Naive thymus-derived CD8-positive, alpha-beta T cell (primary cell): ENCODE measurements at regions not wholly inside any gene's neighbourhood (a gene's known extent, or its start where the extent isn't known, plus 50 kb on each side); places are given as distances from the start of the nearest gene placed in this dataset.
"Not testable (repeated sequence)": the region's sequence is repeated elsewhere in the genome, so short reads cannot be mapped to it uniquely, and the experiment has no call there.

Source experiments
- ATAC-seq, 2 donors: fragments of 150-1000 bp; cut with Tn5 transposase in 1 of 2; sonication (Bioruptor Pico), chemical (Tn5 transposase) in 1 of 2; 1 replicate in 1 of 2; 2 replicates in 1 of 2; pipeline ENCODE4 v1.10.0; 2021; ENCODE audit warnings: mild to moderate bottlenecking in 2 of 2, moderate library complexity in 2 of 2
- POLR2A ChIA-PET: fragments of 350-600 bp; sonication (Branson Sonifier 250); formaldehyde crosslinking; loops from one replicate; lab custom pipeline; 2021; ENCODE audit warnings: antibody characterized with exemption; lab: Charles Lee
- DNase-seq, 10 donors: peaks; one replicate each; pipeline versions ENCODE4 v3.0.0 to v3.0.0-alpha.2; 2020 to 2022
- H3K27ac Mint-ChIP-seq, 10 donors: one replicate each; pipeline ENCODE4 v1.8.0; 2020 to 2022; ENCODE audit warnings: mild to moderate bottlenecking in 10 of 10, mixed read lengths in 10 of 10, moderate library complexity in 4 of 10, inconsistent platforms in 1 of 10
- H3K27me3 Mint-ChIP-seq, 5 donors: one replicate each; pipeline ENCODE4 v1.8.0; 2021 to 2022; ENCODE audit warnings: mixed read lengths in 5 of 5
- H3K36me3 Mint-ChIP-seq, 3 donors: one replicate each; pipeline ENCODE4 v1.8.0; 2020 to 2022; ENCODE audit warnings: mixed read lengths in 3 of 3, mild to moderate bottlenecking in 2 of 3, inconsistent platforms in 1 of 3
- H3K4me1 Mint-ChIP-seq, 4 donors: one replicate each; pipeline ENCODE4 v1.8.0; 2021 to 2022; ENCODE audit warnings: mixed read lengths in 4 of 4
- H3K4me3 Mint-ChIP-seq, 10 donors: one replicate each; pipeline ENCODE4 v1.8.0; 2020 to 2022; ENCODE audit warnings: mild to moderate bottlenecking in 10 of 10, mixed read lengths in 10 of 10, moderate library complexity in 6 of 10, inconsistent platforms in 1 of 10
- H3K9me3 Mint-ChIP-seq, 9 donors: one replicate each; pipeline ENCODE4 v1.8.0; 2020 to 2022; ENCODE audit warnings: mixed read lengths in 9 of 9, mild to moderate bottlenecking in 3 of 9, inconsistent platforms in 1 of 9, moderate library complexity in 1 of 9

DNA sequence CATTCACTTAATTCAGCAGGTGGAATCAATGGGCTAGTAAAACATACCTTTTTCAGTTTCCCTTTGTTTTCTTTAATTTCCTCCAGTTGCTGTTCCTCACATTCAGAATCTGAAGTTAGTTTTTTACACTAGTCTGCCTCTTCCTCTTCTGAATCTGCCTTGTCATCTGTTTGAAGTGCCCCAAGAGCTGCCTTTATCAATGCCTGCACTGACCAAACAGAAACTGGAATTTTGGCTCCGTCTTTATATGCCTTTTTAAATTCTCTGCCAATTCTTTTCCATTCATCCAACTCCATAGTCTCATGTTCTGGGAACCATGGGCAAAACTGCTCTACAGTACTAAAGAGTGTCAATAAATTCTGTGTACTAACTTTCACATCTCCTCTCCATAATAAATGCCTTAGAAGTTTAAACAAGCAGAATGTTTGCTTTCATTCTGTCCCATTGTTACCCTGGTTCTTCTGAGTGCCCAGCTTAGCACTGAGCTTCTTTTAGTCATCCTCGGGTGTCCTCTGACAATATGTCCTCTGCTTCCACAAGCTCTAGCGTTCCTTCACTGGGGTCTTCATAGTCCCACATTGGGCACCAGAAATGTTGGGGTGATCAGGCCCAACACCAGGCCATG, 154.2 kb downstream of the ZNF486 start:
- ATAC-seq = no peak
- Mint-ChIP-seq H3K4me3 (no peak overlapping the region), H3K4me1 (no peaks in the 10 kb centered on the region), H3K9me3 (peaks cover 0 to 9% (median 0%) of the 10 kb centered on the region in 9 donors), H3K36me3 (no peaks in the 10 kb centered on the region), H3K27me3 (no peaks in the 10 kb centered on the region), H3K27ac (no peak overlapping the region)
- DNase-seq = no peak
- POLR2A ChIA-PET = no interaction called here

- H3K9me3 Mint-ChIP-seq = peaks cover 0 to 9% (median 0%) of the 10 kb centered on the region in 9 donors
- no peak overlapping the region for H3K27ac Mint-ChIP-seq
- POLR2A ChIA-PET = no interaction called here
- no peaks in the 10 kb centered on the region for H3K36me3 Mint-ChIP-seq
- H3K27me3 Mint-ChIP-seq = no peaks in the 10 kb centered on the region
- H3K4me3 Mint-ChIP-seq = no peak overlapping the region
- DNase-seq (no peak), ATAC-seq (no peak)
- H3K4me1 Mint-ChIP-seq = no peaks in the 10 kb centered on the region
Observed at GRCh38 chr19:20320191-20320590, 153.2 kb downstream of the ZNF486 start.

- Mint-ChIP-seq H3K9me3 (peaks cover 0 to 9% (median 0%) of the 10 kb centered on the region in 9 donors), H3K4me1 (no peaks in the 10 kb centered on the region), H3K4me3 (no peak overlapping the region), H3K36me3 (no peaks in the 10 kb centered on the region), H3K27ac (no peak overlapping the region), H3K27me3 (no peaks in the 10 kb centered on the region)
- DNase-seq (no peak), ATAC-seq (no peak)
- POLR2A ChIA-PET = no interaction called here
Observed at GRCh38 chr19:20318616-20319015, 151.6 kb downstream of the ZNF486 start.

DNA sequence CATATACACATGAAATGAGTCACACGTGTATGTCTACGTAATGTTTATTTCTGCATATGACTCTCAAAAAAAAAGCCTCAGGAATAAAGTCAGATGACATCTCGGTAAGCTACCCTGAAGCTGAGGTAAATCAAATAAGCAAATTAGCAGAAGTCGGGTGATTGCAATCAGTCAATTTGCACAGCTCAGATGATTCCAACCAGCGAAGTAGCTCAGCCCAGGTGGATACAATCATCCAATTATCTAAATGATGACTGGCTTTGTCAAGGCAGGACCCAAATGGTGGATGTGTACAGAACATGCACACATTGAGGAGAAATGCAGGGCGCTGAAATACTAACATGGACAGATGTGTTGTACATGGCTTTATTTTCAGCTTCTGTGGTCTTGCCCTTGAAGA, 148.5 kb downstream of the ZNF486 start:
- no peak for ATAC-seq
- no peaks in the 10 kb centered on the region for H3K4me1 Mint-ChIP-seq
- no peak overlapping the region for H3K4me3 Mint-ChIP-seq
- no peak for DNase-seq
- H3K36me3 Mint-ChIP-seq = no peaks in the 10 kb centered on the region
- POLR2A ChIA-PET = no interaction called here
- no peak overlapping the region for H3K27ac Mint-ChIP-seq
- H3K27me3 Mint-ChIP-seq = no peaks in the 10 kb centered on the region
- peaks cover 0 to 8% (median 4%) of the 10 kb centered on the region in 9 donors for H3K9me3 Mint-ChIP-seq

GRCh38 chr19:20313894-20314293, 146.9 kb downstream of the ZNF486 start:
- Mint-ChIP-seq H3K27ac (no peak overlapping the region), H3K27me3 (no peaks in the 10 kb centered on the region), H3K4me1 (no peaks in the 10 kb centered on the region), H3K9me3 (peaks cover 0 to 12% (median 4%) of the 10 kb centered on the region in 9 donors), H3K4me3 (no peak overlapping the region), H3K36me3 (peaks cover 0 to 6% (median 0%) of the 10 kb centered on the region in 3 donors)
- DNase-seq = no peak
- POLR2A ChIA-PET = no interaction called here
- no peak for ATAC-seq

DNA sequence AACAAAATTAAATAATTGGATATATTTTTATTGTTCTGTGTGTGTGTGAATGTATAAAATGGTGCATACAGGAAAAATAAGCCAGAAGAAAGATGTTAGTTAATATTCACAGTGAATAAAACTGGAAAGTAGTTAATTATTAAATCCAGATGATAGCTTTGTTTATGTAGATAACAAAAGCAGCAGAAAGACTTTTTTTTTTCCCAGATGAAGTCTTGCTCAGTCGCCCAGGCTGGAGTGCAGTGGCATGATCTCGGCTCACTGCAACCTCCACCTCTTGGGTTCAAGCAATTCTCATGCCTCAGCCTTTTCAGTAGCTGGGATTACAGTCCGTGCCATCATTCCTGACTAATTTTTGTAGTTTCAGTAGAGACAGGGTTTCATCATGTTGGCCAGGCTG, 140.1 kb downstream of the ZNF486 start:
- peaks cover 0 to 6% (median 0%) of the 10 kb centered on the region in 3 donors for H3K36me3 Mint-ChIP-seq
- H3K4me3 Mint-ChIP-seq = no peak overlapping the region
- H3K27me3 Mint-ChIP-seq = no peaks in the 10 kb centered on the region
- POLR2A ChIA-PET = no interaction called here
- no peaks in the 10 kb centered on the region for H3K4me1 Mint-ChIP-seq
- DNase-seq (no peak), ATAC-seq (no peak)
- H3K9me3 Mint-ChIP-seq = peaks cover 0 to 12% (median 7%) of the 10 kb centered on the region in 9 donors
- H3K27ac Mint-ChIP-seq = no peak overlapping the region

DNA sequence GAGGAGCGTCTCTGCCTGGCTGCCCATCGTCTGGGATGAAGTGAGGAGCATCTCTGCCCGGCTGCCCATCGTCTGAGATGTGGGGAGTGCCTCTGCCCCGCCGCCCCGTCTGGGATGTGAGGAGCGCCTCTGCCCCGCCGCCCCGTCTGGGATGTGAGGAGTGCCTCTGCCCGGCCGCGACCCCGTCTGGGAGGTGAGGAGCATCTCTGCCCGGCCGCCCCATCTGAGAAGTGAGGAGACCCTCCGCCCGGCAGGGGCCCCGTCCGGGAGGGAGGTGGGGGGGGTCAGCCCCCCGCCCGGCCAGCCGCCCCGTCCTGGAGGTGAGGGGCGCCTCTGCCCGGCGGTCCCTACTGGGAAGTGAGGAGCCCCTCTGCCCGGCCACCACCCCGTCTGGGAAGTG, 129.3 kb downstream of the ZNF486 start:
- H3K4me1 Mint-ChIP-seq, H3K27ac Mint-ChIP-seq, POLR2A ChIA-PET, DNase-seq, ATAC-seq, H3K36me3 Mint-ChIP-seq, H3K27me3 Mint-ChIP-seq, H3K4me3 Mint-ChIP-seq: not testable (repeated sequence)
- peaks cover 0 to 11% (median 0%) of the 10 kb centered on the region in 9 donors for H3K9me3 Mint-ChIP-seq

- Mint-ChIP-seq H3K36me3 (no peaks in the 10 kb centered on the region), H3K27me3 (no peaks in the 10 kb centered on the region), H3K27ac (no peak overlapping the region), H3K4me3 (no peak overlapping the region), H3K4me1 (no peaks in the 10 kb centered on the region), H3K9me3 (peaks cover 0 to 11% (median 0%) of the 10 kb centered on the region in 9 donors)
- no peak for ATAC-seq
- DNase-seq = no peak
- POLR2A ChIA-PET = no interaction called here
Observed at GRCh38 chr19:20294181-20294580, 127.2 kb downstream of the ZNF486 start.

- DNase-seq, H3K4me1 Mint-ChIP-seq, ATAC-seq, H3K27me3 Mint-ChIP-seq, POLR2A ChIA-PET, H3K36me3 Mint-ChIP-seq, H3K4me3 Mint-ChIP-seq: not testable (repeated sequence)
- Mint-ChIP-seq H3K9me3 (peaks cover 0 to 11% (median 0%) of the 10 kb centered on the region in 9 donors), H3K27ac (peak overlapping the region in 1 of 10 donors; percentile 14)
Observed at GRCh38 chr19:20292520-20292919, 125.5 kb downstream of the ZNF486 start.

- DNase-seq (no peak), ATAC-seq (no peak)
- H3K27ac Mint-ChIP-seq = no peak overlapping the region
- POLR2A ChIA-PET = no interaction called here
- no peak overlapping the region for H3K4me3 Mint-ChIP-seq
- H3K27me3 Mint-ChIP-seq = no peaks in the 10 kb centered on the region
- peaks cover 0 to 8% (median 0%) of the 10 kb centered on the region in 3 donors for H3K36me3 Mint-ChIP-seq
- no peaks in the 10 kb centered on the region for H3K4me1 Mint-ChIP-seq
- H3K9me3 Mint-ChIP-seq = peaks cover 0 to 21% (median 2%) of the 10 kb centered on the region in 9 donors
Observed at GRCh38 chr19:20289186-20289585, 122.2 kb downstream of the ZNF486 start.

DNA sequence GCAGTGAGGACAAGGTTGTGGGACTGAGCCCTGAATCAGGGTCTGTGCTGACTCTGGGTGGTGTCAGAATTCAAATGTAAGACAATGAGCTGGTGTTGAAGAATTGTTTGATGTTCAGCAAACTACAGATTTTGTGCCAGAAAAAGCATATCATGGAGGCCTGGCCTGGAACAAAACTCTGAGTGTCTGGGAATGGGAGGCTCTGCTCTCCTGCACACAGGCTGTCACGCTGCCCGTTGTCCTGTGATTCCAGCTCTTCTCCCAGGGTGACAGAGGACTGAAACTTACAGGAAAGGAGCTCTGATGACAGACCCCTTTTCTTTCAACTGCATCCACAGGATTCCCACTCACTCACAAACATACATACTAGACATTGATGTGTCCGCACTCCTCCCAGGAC, 120.1 kb downstream of the ZNF486 start:
- no peak for DNase-seq
- H3K9me3 Mint-ChIP-seq = peaks cover 0 to 29% (median 2%) of the 10 kb centered on the region in 9 donors
- H3K4me3 Mint-ChIP-seq = no peak overlapping the region
- H3K27me3 Mint-ChIP-seq = no peaks in the 10 kb centered on the region
- no peaks in the 10 kb centered on the region for H3K4me1 Mint-ChIP-seq
- POLR2A ChIA-PET = no interaction called here
- peaks cover 0 to 8% (median 0%) of the 10 kb centered on the region in 3 donors for H3K36me3 Mint-ChIP-seq
- no peak for ATAC-seq
- H3K27ac Mint-ChIP-seq = peak overlapping the region in 1 of 10 donors; percentile 23

GRCh38 chr19:20285876-20286275, 118.9 kb downstream of the ZNF486 start:
- H3K4me3 Mint-ChIP-seq, ATAC-seq, POLR2A ChIA-PET, H3K36me3 Mint-ChIP-seq, H3K27me3 Mint-ChIP-seq, H3K27ac Mint-ChIP-seq, DNase-seq, H3K4me1 Mint-ChIP-seq: not testable (repeated sequence)
- H3K9me3 Mint-ChIP-seq = peaks cover 0 to 29% (median 2%) of the 10 kb centered on the region in 9 donors

- no peak overlapping the region for H3K4me3 Mint-ChIP-seq
- ATAC-seq = no peak
- H3K27ac Mint-ChIP-seq = no peak overlapping the region
- no peaks in the 10 kb centered on the region for H3K4me1 Mint-ChIP-seq
- peaks cover 0 to 1% (median 0%) of the 10 kb centered on the region in 3 donors for H3K36me3 Mint-ChIP-seq
- no peak for DNase-seq
- H3K27me3 Mint-ChIP-seq = no peaks in the 10 kb centered on the region
- POLR2A ChIA-PET = no interaction called here
- H3K9me3 Mint-ChIP-seq = peaks cover 0 to 11% (median 0%) of the 10 kb centered on the region in 9 donors
Observed at GRCh38 chr19:20279516-20279915, 112.5 kb downstream of the ZNF486 start.

GRCh38 chr19:20278342-20278741, 111.3 kb downstream of the ZNF486 start:
- peak in 2 of 10 donors; percentile 10 to 67 for DNase-seq
- Mint-ChIP-seq H3K36me3 (no peaks in the 10 kb centered on the region), H3K9me3 (peaks cover 0 to 5% (median 0%) of the 10 kb centered on the region in 9 donors), H3K4me1 (no peaks in the 10 kb centered on the region), H3K27me3 (peaks cover 0 to 1% (median 0%) of the 10 kb centered on the region in 5 donors), H3K4me3 (no peak overlapping the region), H3K27ac (no peak overlapping the region)
- ATAC-seq = peak in 1 of 2 donors; percentile 66
- POLR2A ChIA-PET = no interaction called here
